ENCODE measurements at regions not wholly inside any gene's neighbourhood (a gene's known extent, or its start where the extent isn't known, plus 50 kb on each side); places are given as distances from the start of the nearest gene placed in this dataset.
"Not testable (repeated sequence)": the region's sequence is repeated elsewhere in the genome, so short reads cannot be mapped to it uniquely, and the experiment has no call there.

DNA sequence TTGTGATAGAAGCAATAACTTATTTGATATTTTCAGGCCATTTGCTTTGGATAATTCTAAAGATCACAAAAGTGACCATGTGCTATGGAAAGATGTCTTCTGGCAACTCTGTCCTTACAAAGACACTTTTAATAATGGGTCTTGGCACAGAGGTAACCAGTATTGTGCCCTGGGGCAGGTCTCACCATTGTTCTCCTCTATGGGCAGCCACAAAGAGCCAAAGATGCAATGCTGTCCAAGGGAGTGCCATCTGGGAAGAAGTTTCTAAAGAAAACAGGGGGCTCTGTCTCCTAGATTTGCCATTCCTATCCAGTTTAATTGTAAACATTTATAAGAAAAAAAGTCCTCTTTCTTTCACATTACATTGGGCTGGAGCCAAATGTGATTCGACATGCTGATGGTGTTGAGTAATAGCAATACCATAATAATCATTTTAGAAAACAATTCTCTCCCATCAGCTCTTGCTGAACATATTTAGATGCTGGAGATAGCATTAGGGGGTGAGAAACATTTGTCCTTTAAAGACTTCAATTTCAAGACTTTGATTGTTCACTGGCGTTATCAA lies 179.9 kb downstream of the KIT start (continued):
- TF ChIP-seq, protein P1, sequence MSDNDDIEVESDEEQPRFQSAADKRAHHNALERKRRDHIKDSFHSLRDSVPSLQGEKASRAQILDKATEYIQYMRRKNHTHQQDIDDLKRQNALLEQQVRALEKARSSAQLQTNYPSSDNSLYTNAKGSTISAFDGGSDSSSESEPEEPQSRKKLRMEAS (IDR thresholded peaks at IDR 0.05) = no peak
- TF ChIP-seq JUND (IDR thresholded peaks at IDR 0.05) (no peak), ELF1 (IDR thresholded peaks at IDR 0.05; ENCODE audit: borderline replicate concordance, low read depth) (no peak), ZNF274 (IDR thresholded peaks at IDR 0.05; ENCODE audit: low read depth, low read length) (no peak)

GRCh38 chr4:54828361-54828760 lies 170.6 kb downstream of the KIT start:
- DNase-seq (ENCODE audit: low read depth, low spot score); CTCF ChIA-PET; H3K4me2 ChIP-seq (ENCODE audit: low read length); H3K9ac ChIP-seq (ENCODE audit: low read length); H3K9me3 ChIP-seq (ENCODE audit: control insufficient read depth in 1 of 2, insufficient read depth in 1 of 2, low read depth in 1 of 2, low read length in 2 of 2); H3K4me3 ChIP-seq (replicated peaks in 1 of 2; ENCODE audit: low read depth in 1 of 2, low read length in 2 of 2); H3K9me2 ChIP-seq (ENCODE audit: insufficient read depth); BruUV-seq (replicated peaks); intact Hi-C loops (cut with micrococcal nuclease); H3K79me2 ChIP-seq (ENCODE audit: insufficient read depth, low read length); H3K27me3 ChIP-seq (ENCODE audit: insufficient read depth, low read length); H4K20me1 ChIP-seq (ENCODE audit: insufficient read depth); H3K27ac ChIP-seq (ENCODE audit: low read depth, low read length); H3K36me3 ChIP-seq (ENCODE audit: control insufficient read depth in 1 of 2, insufficient read depth in 2 of 2, low read length in 2 of 2); H2AFZ ChIP-seq (ENCODE audit: low read depth, low read length, poor library complexity, severe bottlenecking); RAD21 ChIA-PET (ENCODE audit: low non-redundant PET in 1 of 2, low total read pairs in 2 of 2, uncharacterized antibody in 2 of 2, unreplicated experiment in 2 of 2); ATAC-seq; H3K4me1 ChIP-seq (ENCODE audit: control insufficient read depth in 1 of 2, insufficient read depth in 2 of 2, low read length in 2 of 2); POLR2A ChIA-PET: not testable (repeated sequence)

DNA sequence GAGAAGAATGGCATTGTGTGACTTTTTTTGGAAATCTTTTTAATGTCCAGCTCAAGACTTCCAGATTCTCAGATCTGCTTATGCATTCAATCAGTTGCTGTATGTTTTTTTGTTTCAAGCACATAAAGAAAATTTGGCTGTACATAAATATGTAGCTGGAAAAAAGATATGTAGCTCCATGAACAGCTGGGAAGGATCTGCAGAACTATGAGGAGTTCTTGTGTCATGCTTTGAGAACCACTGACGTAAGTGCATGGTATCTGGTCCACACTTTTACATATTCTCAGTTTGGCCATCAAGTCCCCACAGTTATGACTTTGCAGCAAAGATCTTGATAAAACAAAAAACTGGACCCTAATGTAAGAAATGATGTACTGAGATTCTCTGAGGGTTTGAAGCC lies 165.9 kb downstream of the KIT start:
- ChIA-PET POLR2A (no interaction called here), RAD21 (ENCODE audit: low non-redundant PET in 1 of 2, low total read pairs in 2 of 2, uncharacterized antibody in 2 of 2, unreplicated experiment in 2 of 2) (no interaction called here), CTCF (no interaction called here)
- ATAC-seq (no peak), DNase-seq (ENCODE audit: low read depth, low spot score) (no peak)
- intact Hi-C loops (cut with micrococcal nuclease) = no loop called here
- Histone ChIP-seq H3K4me3 (replicated peaks in 1 of 2; ENCODE audit: low read depth in 1 of 2, low read length in 2 of 2) (no peak overlapping the region), H3K9ac (ENCODE audit: low read length) (no peak overlapping the region), H2AFZ (ENCODE audit: low read depth, low read length, poor library complexity, severe bottlenecking) (no peak overlapping the region), H3K27ac (ENCODE audit: low read depth, low read length) (no peak overlapping the region), H4K20me1 (ENCODE audit: insufficient read depth) (no peaks in the 10 kb centered on the region), H3K27me3 (ENCODE audit: insufficient read depth, low read length) (0 out of 2 replicates have a peak, but pooled peaks cover 4% of the 10 kb centered on the region), H3K4me1 (ENCODE audit: control insufficient read depth in 1 of 2, insufficient read depth in 2 of 2, low read length in 2 of 2) (no peaks in the 10 kb centered on the region), H3K4me2 (ENCODE audit: low read length) (no peak overlapping the region), H3K9me2 (ENCODE audit: insufficient read depth) (no peaks in the 10 kb centered on the region), H3K79me2 (ENCODE audit: insufficient read depth, low read length) (no peaks in the 10 kb centered on the region), H3K36me3 (ENCODE audit: control insufficient read depth in 1 of 2, insufficient read depth in 2 of 2, low read length in 2 of 2) (no peaks in the 10 kb centered on the region), H3K9me3 (ENCODE audit: control insufficient read depth in 1 of 2, insufficient read depth in 1 of 2, low read depth in 1 of 2, low read length in 2 of 2) (no peaks in the 10 kb centered on the region)
- TF ChIP-seq EZH2 (IDR thresholded peaks at IDR 0.05) (no peak), ZFX (IDR thresholded peaks at IDR 0.05) (no peak)
- no TSS peak for BruUV-seq (replicated peaks)
